Astrocyte of the hippocampus (primary cell): ENCODE measurements at regions not wholly inside any gene's neighbourhood (a gene's known extent, or its start where the extent isn't known, plus 50 kb on each side); places are given as distances from the start of the nearest gene placed in this dataset.

Source experiments
- DNase-seq: peaks from one replicate; pipeline ENCODE4 v3.0.0; 2011; ENCODE audit warnings: low read depth, low spot score

- DNase-seq: no peak
Measured at GRCh38 chr2:120976501-120977307, 241.0 kb downstream of the GLI2 start.

DNA sequence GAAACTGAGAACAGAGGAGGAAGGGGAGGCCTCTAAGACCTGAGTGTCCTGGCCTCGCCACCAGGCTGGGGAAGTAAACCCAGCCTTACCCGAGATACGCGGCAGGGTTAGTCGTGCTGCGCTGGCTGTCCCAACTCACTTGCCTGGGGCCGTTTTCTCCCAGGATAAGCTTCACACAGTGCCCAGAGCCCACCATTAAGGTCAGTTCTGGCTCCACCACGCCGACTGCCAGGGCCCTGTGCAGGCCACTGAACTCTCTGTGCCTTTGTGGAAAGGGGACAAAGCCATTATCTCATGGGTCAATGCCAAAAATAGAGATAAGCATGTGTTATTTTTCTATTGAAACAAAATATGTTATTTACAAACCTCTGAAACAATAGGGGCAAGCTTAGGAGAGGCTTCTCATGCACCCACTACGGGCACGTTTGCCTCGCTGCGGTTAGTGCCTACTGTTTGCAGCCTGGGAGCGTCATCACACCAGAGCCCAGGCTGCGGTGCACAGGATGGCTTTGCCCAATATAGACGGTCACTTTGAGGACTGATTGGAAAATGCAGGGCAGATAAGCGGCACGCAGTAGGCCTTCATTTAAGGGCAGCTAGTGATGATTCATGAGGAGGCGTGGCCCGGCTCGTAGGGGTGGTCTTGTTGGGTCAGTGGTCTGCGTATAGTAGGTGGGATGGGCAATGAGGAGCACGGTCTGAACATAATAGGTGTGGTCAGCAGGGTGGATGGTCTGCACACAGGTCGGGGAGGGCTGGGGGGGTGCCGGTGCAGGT lies 242.1 kb downstream of the GLI2 start:
- DNase-seq: no peak

DNA sequence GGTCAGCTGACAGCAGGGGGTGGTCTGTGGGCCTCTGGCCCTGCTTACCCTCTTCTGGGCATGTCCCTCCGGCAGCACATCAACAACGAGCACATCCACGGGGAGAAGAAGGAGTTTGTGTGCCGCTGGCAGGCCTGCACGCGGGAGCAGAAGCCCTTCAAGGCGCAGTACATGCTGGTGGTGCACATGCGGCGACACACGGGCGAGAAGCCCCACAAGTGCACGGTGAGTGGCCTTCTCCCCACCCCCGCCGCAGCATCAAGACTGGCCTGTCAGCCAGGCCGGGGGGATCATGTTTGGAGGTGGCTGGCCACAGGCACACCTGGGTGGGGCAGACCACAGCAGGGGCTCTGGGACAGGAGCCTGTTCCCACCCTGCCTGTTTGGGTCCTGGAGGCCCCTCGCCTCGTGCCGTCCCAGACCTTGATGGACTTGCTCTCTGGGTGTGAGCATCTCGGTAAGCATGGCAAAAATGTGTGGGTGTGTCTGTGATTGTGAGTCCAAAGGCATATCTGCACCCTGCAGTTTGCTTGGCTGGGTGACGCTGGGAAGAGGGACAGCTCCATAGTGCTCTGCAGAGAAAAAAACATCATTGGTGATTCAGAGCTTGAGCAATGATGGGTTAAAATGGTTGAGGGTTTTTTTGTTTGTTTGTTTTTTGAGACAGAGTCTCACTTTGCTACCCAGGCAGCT lies 242.8 kb downstream of the GLI2 start:
- peak; percentile 31 for DNase-seq

DNA sequence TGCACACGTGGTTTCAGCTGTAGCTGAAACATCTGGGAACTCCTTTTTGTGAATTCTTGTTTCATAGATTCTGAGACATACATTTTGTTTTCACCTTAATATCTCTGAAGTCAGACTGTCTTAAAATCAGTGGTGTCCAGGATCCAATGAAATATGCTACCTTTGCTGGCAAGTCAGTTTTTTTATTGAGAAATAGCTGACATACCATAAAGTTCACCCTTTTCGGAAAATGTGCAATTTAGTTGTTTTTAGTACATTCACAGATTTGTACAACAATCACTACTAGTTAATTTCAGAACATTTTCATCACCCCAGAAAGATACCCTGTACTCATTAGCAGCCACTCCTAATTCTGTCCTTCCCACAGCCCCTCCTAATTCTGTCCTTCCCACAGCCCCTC lies 243.7 kb downstream of the GLI2 start:
- no peak for DNase-seq

GRCh38 chr2:120979921-120980320 lies 244.3 kb downstream of the GLI2 start:
- DNase-seq: no peak

DNA sequence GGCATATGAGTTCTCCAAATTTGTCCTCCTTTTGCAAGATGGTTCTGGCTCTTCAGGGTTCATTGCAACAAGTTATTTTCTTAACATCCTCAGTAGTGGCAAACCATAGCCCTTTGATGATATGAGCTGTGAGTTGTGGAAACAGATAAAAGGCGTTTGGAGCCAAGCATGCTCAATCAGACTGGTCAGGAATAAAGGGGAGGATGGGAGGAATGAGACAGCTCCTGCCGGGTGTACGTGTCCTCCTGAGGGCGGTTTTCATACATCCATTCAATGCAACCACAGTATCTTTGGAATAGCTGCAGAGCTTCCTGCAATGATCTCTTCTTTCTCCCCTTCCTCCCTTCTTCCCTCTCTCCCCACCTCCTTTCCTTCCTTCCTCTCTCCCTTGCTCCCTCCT lies 245.8 kb downstream of the GLI2 start:
- no peak for DNase-seq

GRCh38 chr2:120982598-120982997 lies 246.9 kb downstream of the GLI2 start:
- no peak for DNase-seq

DNA sequence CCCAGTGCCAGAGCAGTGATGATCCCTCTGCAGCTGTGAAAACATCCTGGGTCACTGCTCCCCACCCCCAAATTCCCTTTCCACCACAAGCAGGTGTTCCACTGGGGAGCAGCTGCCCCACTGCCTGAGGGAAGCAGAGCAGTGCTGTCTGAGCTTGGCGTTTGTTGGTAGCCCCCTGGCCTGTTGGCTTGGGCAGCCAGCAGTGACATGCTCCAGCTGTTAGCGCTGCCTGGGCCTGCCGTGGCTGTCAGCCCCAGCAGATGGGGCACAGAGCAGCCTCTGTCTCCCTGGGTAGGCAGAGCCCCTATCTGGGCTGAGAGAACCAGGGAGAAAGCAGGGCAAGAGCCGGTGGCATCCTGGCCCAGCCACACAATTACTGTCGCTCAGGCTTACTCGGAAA lies 247.7 kb downstream of the GLI2 start:
- no peak for DNase-seq

GRCh38 chr2:120984046-120984445 lies 248.4 kb downstream of the GLI2 start:
- no peak for DNase-seq

GRCh38 chr2:120984452-120985173 lies 248.9 kb downstream of the GLI2 start:
- no peak for DNase-seq

- DNase-seq: no peak
Measured at GRCh38 chr2:120985174-120985996, 249.7 kb downstream of the GLI2 start.

DNA sequence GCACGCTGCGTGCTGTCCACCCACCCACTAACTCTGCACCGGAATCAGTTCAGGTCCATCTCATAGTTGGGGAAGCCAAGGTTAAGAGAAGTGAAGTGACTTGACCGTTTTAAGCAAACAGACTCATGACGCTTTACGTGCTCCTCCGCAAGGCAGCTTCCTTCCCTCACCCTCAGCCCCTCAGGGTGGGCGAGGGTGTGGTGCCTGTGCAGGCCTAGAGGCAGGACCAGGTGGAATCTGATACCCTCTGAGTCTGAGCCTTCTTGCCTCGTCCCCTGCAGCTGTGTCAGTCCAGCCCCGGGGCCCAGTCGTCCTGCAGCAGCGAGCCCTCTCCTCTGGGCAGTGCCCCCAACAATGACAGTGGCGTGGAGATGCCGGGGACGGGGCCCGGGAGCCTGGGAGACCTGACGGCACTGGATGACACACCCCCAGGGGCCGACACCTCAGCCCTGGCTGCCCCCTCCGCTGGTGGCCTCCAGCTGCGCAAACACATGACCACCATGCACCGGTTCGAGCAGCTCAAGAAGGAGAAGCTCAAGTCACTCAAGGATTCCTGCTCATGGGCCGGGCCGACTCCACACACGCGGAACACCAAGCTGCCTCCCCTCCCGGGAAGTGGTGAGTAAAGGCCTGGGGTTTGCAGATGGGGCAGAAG lies 250.5 kb downstream of the GLI2 start:
- no peak for DNase-seq

- no peak for DNase-seq
Measured at GRCh38 chr2:120986898-120987650, 251.4 kb downstream of the GLI2 start.

DNA sequence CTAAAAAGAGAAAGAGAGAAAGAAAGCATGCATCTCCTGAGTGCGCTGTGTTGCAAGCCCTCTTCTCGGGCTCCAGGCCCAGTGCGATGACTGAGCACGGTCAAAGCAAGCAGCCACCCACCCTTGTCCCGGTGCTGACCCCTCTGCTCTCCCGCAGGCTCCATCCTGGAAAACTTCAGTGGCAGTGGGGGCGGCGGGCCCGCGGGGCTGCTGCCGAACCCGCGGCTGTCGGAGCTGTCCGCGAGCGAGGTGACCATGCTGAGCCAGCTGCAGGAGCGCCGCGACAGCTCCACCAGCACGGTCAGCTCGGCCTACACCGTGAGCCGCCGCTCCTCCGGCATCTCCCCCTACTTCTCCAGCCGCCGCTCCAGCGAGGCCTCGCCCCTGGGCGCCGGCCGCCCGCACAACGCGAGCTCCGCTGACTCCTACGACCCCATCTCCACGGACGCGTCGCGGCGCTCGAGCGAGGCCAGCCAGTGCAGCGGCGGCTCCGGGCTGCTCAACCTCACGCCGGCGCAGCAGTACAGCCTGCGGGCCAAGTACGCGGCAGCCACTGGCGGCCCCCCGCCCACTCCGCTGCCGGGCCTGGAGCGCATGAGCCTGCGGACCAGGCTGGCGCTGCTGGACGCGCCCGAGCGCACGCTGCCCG lies 252.5 kb downstream of the GLI2 start:
- no peak for DNase-seq

GRCh38 chr2:120988700-120989511 lies 253.2 kb downstream of the GLI2 start:
- DNase-seq: no peak

- no peak for DNase-seq
Measured at GRCh38 chr2:120989512-120990441, 254.1 kb downstream of the GLI2 start.

DNA sequence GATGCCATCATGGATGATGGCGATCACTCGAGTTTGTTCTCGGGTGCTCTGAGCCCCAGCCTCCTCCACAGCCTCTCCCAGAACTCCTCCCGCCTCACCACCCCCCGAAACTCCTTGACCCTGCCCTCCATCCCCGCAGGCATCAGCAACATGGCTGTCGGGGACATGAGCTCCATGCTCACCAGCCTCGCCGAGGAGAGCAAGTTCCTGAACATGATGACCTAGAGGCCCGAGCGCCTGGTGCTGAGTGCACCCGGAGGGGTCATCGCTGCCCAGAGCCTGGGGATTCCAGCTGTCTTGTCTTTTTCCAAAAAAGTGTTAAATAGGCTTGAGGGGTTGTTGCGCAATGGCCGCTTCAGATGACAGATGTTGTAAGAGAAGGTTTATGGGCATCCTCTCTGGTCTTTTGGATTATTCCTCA lies 254.8 kb downstream of the GLI2 start:
- no peak for DNase-seq
